ENCODE measurements at regions not wholly inside any gene's neighbourhood (a gene's known extent, or its start where the extent isn't known, plus 50 kb on each side); places are given as distances from the start of the nearest gene placed in this dataset.
"Not testable (repeated sequence)": the region's sequence is repeated elsewhere in the genome, so short reads cannot be mapped to it uniquely, and the experiment has no call there.

DNA sequence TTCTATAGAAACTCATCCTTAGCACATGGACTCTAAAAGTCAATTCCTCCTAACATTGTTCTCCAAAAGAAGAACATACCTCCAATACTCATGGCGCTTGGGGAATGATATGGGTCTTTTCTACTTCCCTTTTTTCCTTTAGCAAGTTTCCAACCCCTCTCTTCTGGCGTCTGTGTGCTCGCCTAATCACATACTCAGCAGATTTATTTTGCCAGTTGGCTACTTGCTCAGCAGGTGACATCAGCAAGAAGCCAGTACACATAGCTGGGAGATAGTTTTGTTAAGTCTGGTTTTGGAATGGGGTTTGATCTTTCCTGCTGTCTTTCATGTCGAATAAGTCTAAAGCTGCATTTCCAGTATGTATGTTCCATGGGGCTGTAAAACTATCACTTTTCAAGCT is 193.8 kb downstream of the POM121L12 start:
- no peak for DNase-seq (ENCODE audit: low read depth)
- H3K4me3 ChIP-seq (ENCODE audit: low read depth, low read length): no peak overlapping the region
- TF ChIP-seq, protein P1, sequence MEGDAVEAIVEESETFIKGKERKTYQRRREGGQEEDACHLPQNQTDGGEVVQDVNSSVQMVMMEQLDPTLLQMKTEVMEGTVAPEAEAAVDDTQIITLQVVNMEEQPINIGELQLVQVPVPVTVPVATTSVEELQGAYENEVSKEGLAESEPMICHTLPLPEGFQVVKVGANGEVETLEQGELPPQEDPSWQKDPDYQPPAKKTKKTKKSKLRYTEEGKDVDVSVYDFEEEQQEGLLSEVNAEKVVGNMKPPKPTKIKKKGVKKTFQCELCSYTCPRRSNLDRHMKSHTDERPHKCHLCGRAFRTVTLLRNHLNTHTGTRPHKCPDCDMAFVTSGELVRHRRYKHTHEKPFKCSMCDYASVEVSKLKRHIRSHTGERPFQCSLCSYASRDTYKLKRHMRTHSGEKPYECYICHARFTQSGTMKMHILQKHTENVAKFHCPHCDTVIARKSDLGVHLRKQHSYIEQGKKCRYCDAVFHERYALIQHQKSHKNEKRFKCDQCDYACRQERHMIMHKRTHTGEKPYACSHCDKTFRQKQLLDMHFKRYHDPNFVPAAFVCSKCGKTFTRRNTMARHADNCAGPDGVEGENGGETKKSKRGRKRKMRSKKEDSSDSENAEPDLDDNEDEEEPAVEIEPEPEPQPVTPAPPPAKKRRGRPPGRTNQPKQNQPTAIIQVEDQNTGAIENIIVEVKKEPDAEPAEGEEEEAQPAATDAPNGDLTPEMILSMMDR (conservative IDR thresholded peaks at IDR 0.05; ENCODE audit: low read depth, low read length): no peak

DNA sequence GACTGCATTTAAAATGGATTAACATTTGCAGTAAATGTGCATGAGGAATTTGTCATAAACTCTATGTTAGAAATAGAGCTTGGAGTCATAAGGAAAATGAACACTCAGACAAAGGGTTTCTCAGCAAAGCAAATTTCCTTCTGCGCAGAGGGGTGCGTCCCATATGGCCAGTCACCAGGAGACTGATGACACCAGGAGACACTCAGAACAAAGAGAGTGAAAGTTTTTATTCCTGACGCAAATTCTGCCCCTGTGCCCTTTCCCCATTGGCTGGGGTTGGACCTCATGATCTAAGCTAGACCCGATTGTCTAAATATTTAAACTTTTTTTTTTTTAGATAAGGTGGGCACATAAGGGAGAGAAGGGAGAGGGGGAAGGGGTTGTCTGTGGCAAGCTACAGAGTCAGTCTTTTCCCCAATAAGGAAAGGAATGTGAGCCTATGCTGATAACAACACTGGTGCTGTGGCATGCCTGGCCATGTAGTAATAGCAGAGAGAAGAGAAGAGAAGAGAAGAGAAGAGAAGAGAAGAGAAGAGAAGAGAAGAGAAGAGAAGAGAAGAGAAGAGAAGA is 202.0 kb downstream of the POM121L12 start:
- TF ChIP-seq, protein P1 (conservative IDR thresholded peaks at IDR 0.05; ENCODE audit: low read depth, low read length): no peak
- no peak for DNase-seq (ENCODE audit: low read depth)
- H3K4me3 ChIP-seq (ENCODE audit: low read depth, low read length): no peak overlapping the region

DNA sequence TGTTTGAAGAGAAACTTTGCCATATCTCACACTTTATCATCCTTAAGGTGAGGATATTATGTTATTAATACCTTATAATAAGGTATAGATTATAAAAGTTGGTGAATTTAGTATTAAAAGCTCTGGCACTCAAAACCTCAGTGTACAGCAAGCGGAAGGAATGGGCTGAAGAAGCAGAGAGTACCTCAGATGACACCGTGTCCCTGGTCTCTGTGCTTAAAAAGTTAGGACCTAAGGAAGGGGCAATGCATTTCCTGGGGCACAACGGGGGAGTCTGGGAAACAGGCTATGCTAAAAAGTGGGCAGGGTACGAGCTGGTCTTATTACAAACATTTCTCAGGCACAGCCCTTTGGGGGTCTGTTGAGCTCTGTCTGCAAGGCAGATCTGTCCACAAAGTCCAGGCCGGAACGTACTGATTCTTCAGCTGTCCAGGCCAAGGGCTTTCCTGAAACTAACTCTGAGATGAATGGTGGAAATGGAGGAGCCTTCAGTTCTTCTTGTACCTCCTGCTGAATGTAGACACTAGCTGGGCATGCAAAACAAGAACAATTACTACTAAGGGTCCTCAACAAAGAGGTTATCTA is 202.7 kb downstream of the POM121L12 start:
- TF ChIP-seq, protein P1 (conservative IDR thresholded peaks at IDR 0.05; ENCODE audit: low read depth, low read length): no peak
- DNase-seq (ENCODE audit: low read depth): no peak
- no peak overlapping the region for H3K4me3 ChIP-seq (ENCODE audit: low read depth, low read length)

DNA sequence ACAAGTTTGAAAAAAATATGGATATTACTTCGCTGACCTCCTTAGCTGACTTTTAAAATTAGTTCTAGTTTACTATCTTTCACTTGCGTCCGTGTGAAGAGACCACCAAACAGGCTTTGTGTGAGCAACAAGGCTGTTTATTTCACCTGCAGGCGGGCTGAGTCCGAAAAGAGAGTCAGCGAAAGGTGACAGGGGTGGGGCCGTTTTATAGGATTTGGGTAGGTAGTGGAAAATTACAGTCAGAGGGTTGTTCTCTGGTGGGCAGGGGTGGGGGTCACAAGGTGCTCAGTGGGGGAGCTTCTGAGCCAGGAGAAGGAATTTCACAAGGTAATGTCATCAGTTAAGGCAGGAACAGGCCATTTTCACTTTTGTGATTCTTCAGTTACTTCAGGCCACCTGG is 203.7 kb downstream of the POM121L12 start:
- not testable (repeated sequence) for DNase-seq (ENCODE audit: low read depth)

DNA sequence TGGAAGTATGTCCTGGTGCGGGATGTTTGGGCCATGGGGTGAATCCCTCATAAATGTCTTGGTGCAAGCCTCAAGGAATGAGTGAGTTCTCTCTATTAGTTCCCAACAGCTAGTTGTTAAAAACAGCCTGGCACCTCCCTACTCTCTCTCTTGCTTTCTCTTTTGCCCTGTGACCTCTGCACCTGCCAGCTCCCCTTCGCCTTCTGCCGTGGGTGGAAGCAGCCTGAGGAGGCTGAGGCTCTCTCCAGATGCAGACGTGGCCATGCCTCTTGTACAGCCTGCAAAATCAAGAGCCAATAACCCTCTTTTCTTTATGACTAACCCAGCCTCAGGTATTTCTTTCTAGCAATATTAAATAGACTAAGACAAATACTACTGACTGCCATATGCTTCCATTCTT is 210.3 kb downstream of the POM121L12 start:
- H3K4me3 ChIP-seq (ENCODE audit: low read depth, low read length): no peak overlapping the region
- DNase-seq (ENCODE audit: low read depth): no peak
- TF ChIP-seq, protein P1 (conservative IDR thresholded peaks at IDR 0.05; ENCODE audit: low read depth, low read length): no peak

More for the DNA sequence above, 203.7 kb downstream of the POM121L12 start:
- not testable (repeated sequence) for H3K4me3 ChIP-seq (ENCODE audit: low read depth, low read length)

DNA sequence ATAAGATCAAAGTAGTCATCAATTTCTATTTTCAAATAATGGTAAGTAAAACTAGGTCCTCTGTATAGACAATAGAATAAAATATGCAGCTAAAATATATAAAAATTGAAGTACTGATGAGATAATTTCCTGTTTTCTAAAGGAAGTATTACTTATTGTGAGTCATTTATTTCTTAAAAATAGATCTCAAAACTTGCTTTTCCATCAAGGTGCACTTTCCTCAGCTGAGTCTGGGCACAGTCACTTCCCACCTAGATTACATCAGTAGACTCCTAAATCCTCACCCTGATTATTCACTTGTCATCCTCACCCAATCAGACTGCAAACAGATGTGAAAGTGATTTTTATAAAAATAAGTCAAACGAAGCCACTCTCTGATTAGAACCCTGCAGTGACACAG is 211.5 kb downstream of the POM121L12 start:
- TF ChIP-seq, protein P1 (conservative IDR thresholded peaks at IDR 0.05; ENCODE audit: low read depth, low read length): no peak
- no peak overlapping the region for H3K4me3 ChIP-seq (ENCODE audit: low read depth, low read length)
- DNase-seq (ENCODE audit: low read depth): no peak

DNA sequence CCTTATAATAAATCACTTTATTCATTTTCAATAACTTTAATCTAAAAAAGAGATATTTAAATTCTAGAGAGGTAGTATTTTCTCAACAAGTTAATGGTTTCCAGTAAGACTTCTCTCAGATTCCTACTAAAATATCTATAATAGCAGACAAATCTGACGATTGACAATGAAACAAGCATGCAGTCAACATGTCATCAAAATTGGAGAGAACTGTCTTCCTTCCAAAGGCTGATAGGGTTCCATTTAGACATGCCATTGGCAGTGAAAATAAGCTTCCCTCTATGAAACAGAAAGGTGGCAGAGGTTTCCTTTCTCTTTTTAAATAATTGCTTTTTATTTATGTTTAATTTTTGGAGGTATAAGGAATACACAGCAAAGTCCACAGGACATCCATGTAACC is 217.1 kb downstream of the POM121L12 start:
- no peak for DNase-seq (ENCODE audit: low read depth)
- H3K4me3 ChIP-seq (ENCODE audit: low read depth, low read length): no peak overlapping the region
- TF ChIP-seq, protein P1 (conservative IDR thresholded peaks at IDR 0.05; ENCODE audit: low read depth, low read length): no peak

All from choroid plexus epithelial cell (primary cell).